ENCODE measurements at regions not wholly inside any gene's neighbourhood (a gene's known extent, or its start where the extent isn't known, plus 50 kb on each side); places are given as distances from the start of the nearest gene placed in this dataset.

DNA sequence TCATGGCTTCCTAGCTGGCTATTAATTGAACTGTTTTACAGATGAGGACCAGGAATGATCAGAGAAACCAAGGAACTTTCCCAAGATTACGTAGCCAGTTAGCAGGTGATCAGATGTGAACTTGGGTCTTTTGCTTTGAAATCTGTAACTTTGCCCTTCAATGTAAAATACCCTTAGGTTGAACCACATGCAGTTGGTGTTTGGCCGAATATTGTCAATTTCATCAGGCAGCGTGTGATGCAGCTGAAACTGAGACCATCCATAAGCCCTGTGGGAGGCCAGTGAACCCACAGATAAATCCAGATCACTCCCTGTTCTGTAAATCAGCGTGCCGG, 150.8 kb downstream of the ETS2 start:
- TF ChIP-seq, protein P1, sequence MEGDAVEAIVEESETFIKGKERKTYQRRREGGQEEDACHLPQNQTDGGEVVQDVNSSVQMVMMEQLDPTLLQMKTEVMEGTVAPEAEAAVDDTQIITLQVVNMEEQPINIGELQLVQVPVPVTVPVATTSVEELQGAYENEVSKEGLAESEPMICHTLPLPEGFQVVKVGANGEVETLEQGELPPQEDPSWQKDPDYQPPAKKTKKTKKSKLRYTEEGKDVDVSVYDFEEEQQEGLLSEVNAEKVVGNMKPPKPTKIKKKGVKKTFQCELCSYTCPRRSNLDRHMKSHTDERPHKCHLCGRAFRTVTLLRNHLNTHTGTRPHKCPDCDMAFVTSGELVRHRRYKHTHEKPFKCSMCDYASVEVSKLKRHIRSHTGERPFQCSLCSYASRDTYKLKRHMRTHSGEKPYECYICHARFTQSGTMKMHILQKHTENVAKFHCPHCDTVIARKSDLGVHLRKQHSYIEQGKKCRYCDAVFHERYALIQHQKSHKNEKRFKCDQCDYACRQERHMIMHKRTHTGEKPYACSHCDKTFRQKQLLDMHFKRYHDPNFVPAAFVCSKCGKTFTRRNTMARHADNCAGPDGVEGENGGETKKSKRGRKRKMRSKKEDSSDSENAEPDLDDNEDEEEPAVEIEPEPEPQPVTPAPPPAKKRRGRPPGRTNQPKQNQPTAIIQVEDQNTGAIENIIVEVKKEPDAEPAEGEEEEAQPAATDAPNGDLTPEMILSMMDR (IDR thresholded peaks at IDR 0.05; ENCODE audit: low read length, missing control alignments) = no peak
- no peak overlapping the region for H3K4me3 ChIP-seq (replicated peaks; ENCODE audit: low read depth, low read length)
- DNase-seq (ENCODE audit: low read depth) = no peak

DNA sequence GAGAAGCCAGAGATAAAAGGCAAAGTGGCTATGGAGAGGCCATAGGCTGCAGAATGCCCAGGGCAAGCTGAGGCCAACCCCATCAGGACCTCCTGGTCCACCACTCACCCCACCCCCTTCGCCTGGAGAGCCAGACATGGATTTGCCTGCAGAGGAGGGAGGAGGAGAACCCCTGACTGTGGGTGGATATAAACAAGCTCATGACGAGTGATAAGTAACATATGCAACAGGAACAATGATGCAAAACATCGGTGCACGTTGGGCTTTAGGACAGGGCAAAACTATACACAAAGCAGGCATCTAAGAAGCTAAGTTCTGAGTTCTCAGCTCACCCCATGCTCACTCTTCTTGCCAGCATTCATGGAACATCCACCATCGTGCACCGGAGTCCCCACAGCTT, 150.3 kb downstream of the ETS2 start:
- H3K4me3 ChIP-seq (replicated peaks; ENCODE audit: low read depth, low read length) = no peak overlapping the region
- DNase-seq (ENCODE audit: low read depth) = no peak
- TF ChIP-seq, protein P1 (IDR thresholded peaks at IDR 0.05; ENCODE audit: low read length, missing control alignments) = no peak

DNA sequence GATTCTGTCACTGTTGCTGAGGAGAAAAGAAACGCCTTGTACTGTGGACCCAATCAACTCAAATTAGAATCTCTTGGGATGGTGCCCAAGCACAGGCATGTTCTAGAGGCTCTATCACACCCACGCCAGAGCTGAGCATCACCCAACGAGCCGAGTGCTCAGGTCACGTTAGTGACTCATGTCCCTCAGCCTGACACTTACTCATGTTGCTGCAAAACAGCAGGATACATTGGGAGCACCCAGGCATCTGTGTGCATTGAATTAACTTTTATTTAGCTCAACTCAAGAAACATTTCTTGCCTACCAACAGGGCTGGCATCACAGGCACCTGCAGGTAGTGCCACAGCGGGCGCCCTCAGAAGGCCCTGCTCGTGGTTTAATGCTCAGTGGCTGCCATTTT, 149.8 kb downstream of the ETS2 start:
- H3K4me3 ChIP-seq (replicated peaks; ENCODE audit: low read depth, low read length) = no peak overlapping the region
- TF ChIP-seq, protein P1 (IDR thresholded peaks at IDR 0.05; ENCODE audit: low read length, missing control alignments) = no peak
- peak; percentile 42 for DNase-seq (ENCODE audit: low read depth)

DNA sequence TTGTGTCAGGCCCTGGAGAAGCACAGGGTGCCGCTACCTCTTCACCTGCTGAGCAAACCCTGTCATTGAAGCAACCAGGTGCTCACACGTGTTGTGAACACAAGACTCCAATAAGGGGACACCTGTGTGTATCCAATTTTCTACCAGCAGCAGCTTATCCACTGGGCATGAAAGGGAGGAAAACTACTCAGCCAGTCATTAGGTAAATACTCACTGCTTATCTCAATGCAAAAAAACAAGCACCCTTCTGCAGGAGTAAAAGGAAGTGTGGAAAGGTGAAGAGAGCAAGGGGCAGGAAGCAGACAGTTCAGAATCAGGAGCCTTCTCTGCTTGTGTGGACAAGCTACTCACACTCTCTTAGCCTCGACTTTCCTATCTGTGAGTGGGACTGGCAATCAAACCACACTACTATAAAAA, 148.9 kb downstream of the ETS2 start:
- DNase-seq (ENCODE audit: low read depth) = no peak
- TF ChIP-seq, protein P1 (IDR thresholded peaks at IDR 0.05; ENCODE audit: low read length, missing control alignments) = no peak

DNA sequence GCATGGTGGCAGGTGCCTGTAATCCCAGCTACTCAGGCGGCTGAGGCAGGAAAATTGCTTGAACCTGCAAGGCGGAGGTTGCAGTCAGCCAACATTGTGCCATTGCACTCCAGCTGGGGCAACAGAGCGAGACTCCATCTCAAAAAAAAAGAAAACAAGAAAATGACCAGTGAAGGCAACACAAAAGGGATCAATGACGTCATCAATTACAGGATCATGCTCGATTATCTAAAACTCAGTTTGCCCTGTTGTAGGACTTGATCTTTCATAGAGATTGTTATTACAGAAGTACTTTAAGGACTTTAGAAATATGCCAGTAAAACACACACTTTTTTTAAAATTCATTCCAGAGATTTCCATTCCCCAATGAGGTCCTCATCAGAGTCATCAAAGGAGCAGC, 147.8 kb downstream of the ETS2 start:
- TF ChIP-seq, protein P1 (IDR thresholded peaks at IDR 0.05; ENCODE audit: low read length, missing control alignments) = no peak
- no peak for DNase-seq (ENCODE audit: low read depth)
- H3K4me3 ChIP-seq (replicated peaks; ENCODE audit: low read depth, low read length) = no peak overlapping the region

More for the DNA sequence above, 148.9 kb downstream of the ETS2 start:
- no peak overlapping the region for H3K4me3 ChIP-seq (replicated peaks; ENCODE audit: low read depth, low read length)

DNA sequence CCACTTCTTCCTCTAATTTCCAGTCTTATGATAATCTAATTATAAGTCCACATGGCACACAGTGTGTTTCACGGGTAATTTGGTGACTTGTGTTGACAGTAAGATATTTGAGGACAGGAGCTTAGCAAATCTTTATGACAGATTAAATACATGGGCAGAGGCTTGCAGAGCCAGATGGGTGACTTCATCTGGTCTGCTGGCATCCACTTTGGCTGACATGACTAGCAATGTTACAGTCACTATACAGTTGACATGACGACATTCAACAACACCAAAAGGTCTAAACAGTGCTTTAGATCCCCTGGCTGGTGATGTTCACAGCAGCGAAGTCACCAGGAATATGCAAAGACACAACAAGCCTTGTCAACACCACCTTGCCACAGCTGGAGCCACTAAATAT, 147.2 kb downstream of the ETS2 start:
- no peak for DNase-seq (ENCODE audit: low read depth)
- H3K4me3 ChIP-seq (replicated peaks; ENCODE audit: low read depth, low read length) = no peak overlapping the region
- TF ChIP-seq, protein P1 (IDR thresholded peaks at IDR 0.05; ENCODE audit: low read length, missing control alignments) = no peak

DNA sequence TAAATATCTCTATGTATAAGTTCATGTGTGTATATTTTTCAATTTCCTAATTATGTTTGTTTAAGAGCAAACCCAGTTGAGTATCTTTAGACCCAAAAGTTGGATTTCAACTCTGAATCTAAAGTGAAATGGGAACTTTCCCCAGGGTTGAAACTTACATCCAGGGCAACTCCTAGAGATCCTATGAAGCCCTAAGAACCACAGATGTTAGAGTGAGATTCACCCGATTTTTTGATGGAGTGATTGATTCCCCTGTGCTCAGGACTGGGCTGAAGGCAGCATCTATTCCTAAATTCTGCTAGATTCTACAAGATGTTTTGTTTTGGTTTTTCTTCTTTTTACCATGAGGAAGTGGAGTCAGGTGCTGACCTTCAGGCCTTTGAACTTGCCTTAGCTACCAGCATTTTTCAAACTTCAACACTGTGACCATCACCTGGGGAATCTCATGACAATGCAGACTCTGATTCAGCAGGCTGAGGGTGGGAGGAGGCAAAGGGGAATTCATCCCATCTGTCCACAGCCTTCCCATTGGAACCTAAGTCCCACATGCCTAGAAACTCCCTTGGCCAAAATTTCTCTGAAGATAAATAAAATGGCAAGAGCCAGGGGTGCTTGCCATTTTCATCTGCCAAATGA, 145.5 kb downstream of the ETS2 start:
- TF ChIP-seq, protein P1 (IDR thresholded peaks at IDR 0.05; ENCODE audit: low read length, missing control alignments) = no peak
- no peak overlapping the region for H3K4me3 ChIP-seq (replicated peaks; ENCODE audit: low read depth, low read length)
- DNase-seq (ENCODE audit: low read depth) = no peak

Data from fibroblast of pulmonary artery (primary cell).